MCF 10A (cell line): ENCODE measurements at regions not wholly inside any gene's neighbourhood (a gene's known extent, or its start where the extent isn't known, plus 50 kb on each side); places are given as distances from the start of the nearest gene placed in this dataset.

Source experiments
- BruUV-seq: library from RNA; stranded (reverse); fragments of 400-500 nt; replicated peaks from 2 replicates; lab custom pipeline; 2021; lab: Mats Ljungman, UMichigan
- CTCF ChIA-PET: fragments of 300-600 bp; sonication (Branson Sonifier 250); formaldehyde crosslinking; extraction: SDS; loops from one replicate; lab custom pipeline; 2021; ENCODE audit warnings: antibody characterized with exemption, inconsistent platforms; lab: Yijun Ruan, JAX
- POLR2A ChIA-PET: fragments of 300-600, 350-650 bp; sonication (Branson Sonifier 250); formaldehyde crosslinking; extraction: SDS; loops from one replicate; lab custom pipeline; 2020; ENCODE audit warnings: antibody characterized with exemption, inconsistent platforms; lab: Yijun Ruan, JAX
- DNase-seq: peaks from one replicate; pipeline ENCODE4 v3.0.0-alpha.2; 2018; ENCODE audit not compliant: unreplicated experiment
- H3K27ac Mint-ChIP-seq: one replicate; pipeline ENCODE4 v1.8.0; 2022; ENCODE audit warnings: mild to moderate bottlenecking, low read depth, mixed read lengths; ENCODE audit not compliant: unreplicated experiment
- H3K27me3 Mint-ChIP-seq: one replicate; pipeline ENCODE4 v1.8.0; 2022; ENCODE audit warnings: mixed read lengths; ENCODE audit not compliant: insufficient read depth, unreplicated experiment
- H3K36me3 Mint-ChIP-seq: one replicate; pipeline ENCODE4 v1.8.0; 2022; ENCODE audit warnings: mild to moderate bottlenecking, moderate library complexity, mixed read lengths; ENCODE audit not compliant: insufficient read depth, unreplicated experiment
- H3K4me1 Mint-ChIP-seq: one replicate; pipeline ENCODE4 v1.8.0; 2022; ENCODE audit warnings: mixed read lengths; ENCODE audit not compliant: insufficient read depth, unreplicated experiment
- H3K4me3 Mint-ChIP-seq: one replicate; pipeline ENCODE4 v1.8.0; 2022; ENCODE audit warnings: mild to moderate bottlenecking, moderate library complexity, mixed read lengths; ENCODE audit not compliant: unreplicated experiment
- H3K9me3 Mint-ChIP-seq: one replicate; pipeline ENCODE4 v1.8.0; 2022; ENCODE audit warnings: mixed read lengths; ENCODE audit not compliant: unreplicated experiment
- CTCF ChIP-seq: fragments of 200-600 bp; IDR thresholded peaks from one replicate; pipeline ENCODE4 v1.8.0; 2022; ENCODE audit warnings: antibody characterized with exemption, mild to moderate bottlenecking; ENCODE audit not compliant: unreplicated experiment
- intact Hi-C: fragments of 100-400 bp; cut with micrococcal nuclease; formaldehyde crosslinking; loops from 2 replicates; pipeline ENCODE4 v1.14.1; 2022

GRCh38 chr21:25466470-25466869 is 140.8 kb downstream of the MRPL39 start:
- Mint-ChIP-seq H3K27me3 (no peaks in the 10 kb centered on the region), H3K27ac (no peak overlapping the region), H3K36me3 (no peaks in the 10 kb centered on the region), H3K9me3 (no peaks in the 10 kb centered on the region), H3K4me1 (no peaks in the 10 kb centered on the region), H3K4me3 (no peak overlapping the region)
- BruUV-seq, result no TSS peak
- TF ChIP-seq CTCF, result no peak
- DNase-seq, result no peak
- ChIA-PET CTCF (no interaction called here), POLR2A (interaction anchor here (0.7 kb wide), 1 partner anchor 33 kb away, joined by 3 read pairs; no protein-coding TSS in a partner anchor)
- intact Hi-C loops, result no loop called here

- ChIA-PET POLR2A (interaction anchor here (0.7 kb wide), 1 partner anchor 13 kb away, joined by 3 read pairs; no protein-coding TSS in a partner anchor), CTCF (no interaction called here)
- Mint-ChIP-seq H3K36me3 (no peaks in the 10 kb centered on the region), H3K27ac (no peak overlapping the region), H3K27me3 (no peaks in the 10 kb centered on the region), H3K4me3 (no peak overlapping the region), H3K4me1 (no peaks in the 10 kb centered on the region), H3K9me3 (peaks cover under 1% of the 10 kb centered on the region)
- DNase-seq, result no peak
- no TSS peak for BruUV-seq
- no peak for TF ChIP-seq CTCF
- intact Hi-C loops, result no loop called here
These were observed 142.0 kb downstream of the MRPL39 start for GRCh38 chr21:25465263-25465662.

DNA sequence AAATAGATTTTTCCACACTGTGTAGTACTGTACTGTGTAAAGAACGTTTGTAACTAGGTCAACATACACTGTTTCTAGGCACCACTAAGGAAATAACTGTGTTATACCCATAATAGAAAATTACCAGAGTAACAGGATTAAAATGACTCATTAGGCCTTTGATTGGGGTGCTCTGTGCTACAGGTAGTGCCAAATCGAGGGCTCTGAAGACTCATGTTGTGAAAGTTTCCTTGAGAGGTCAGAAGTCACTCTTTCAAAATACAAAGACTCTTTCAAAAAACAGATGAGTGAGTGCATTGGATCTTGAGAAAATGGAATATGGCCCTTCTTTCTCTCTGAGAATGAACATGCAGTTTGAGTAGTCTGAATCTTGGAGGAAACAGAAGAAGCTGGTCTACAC is 143.0 kb downstream of the MRPL39 start:
- Mint-ChIP-seq H3K27me3 (no peaks in the 10 kb centered on the region), H3K9me3 (peaks cover 8% of the 10 kb centered on the region), H3K36me3 (no peaks in the 10 kb centered on the region), H3K27ac (no peak overlapping the region), H3K4me1 (no peaks in the 10 kb centered on the region), H3K4me3 (no peak overlapping the region)
- POLR2A ChIA-PET, result no interaction called here
- no TSS peak for BruUV-seq
- CTCF ChIA-PET, result no interaction called here
- intact Hi-C loops, result no loop called here
- DNase-seq, result peak; percentile 34
- TF ChIP-seq CTCF, result no peak

- no TSS peak for BruUV-seq
- ChIA-PET POLR2A (no interaction called here), CTCF (no interaction called here)
- H3K9me3 Mint-ChIP-seq, result peaks cover 8% of the 10 kb centered on the region
- H3K4me1 Mint-ChIP-seq, result peaks cover under 1% of the 10 kb centered on the region
- no peaks in the 10 kb centered on the region for H3K36me3 Mint-ChIP-seq
- intact Hi-C loops, result no loop called here
- H3K4me3 Mint-ChIP-seq, result no peak overlapping the region
- no peak overlapping the region for H3K27ac Mint-ChIP-seq
- DNase-seq, result no peak
- no peak for TF ChIP-seq CTCF
- no peaks in the 10 kb centered on the region for H3K27me3 Mint-ChIP-seq
These were observed 144.7 kb downstream of the MRPL39 start for GRCh38 chr21:25462517-25462971.
